SKM-1 treated with dmso at 0.1 percent for 144 hours (cell line): ENCODE measurements at regions not wholly inside any gene's neighbourhood (a gene's known extent, or its start where the extent isn't known, plus 50 kb on each side); places are given as distances from the start of the nearest gene placed in this dataset.
A peak's percentile ranks its signal among the peaks of the same experiment; 100 is the strongest.
"Not testable (repeated sequence)": the region's sequence is repeated elsewhere in the genome, so short reads cannot be mapped to it uniquely, and the experiment has no call there.

Experiments used
- DNase-seq: peaks from one replicate; lab custom pipeline; 2025; ENCODE audit not compliant: unreplicated experiment; lab: John Stamatoyannopoulos, UW

GRCh38 chr10:118944959-118945633, 84.4 kb upstream of the NANOS1 start:
- DNase-seq, result no peak

DNA sequence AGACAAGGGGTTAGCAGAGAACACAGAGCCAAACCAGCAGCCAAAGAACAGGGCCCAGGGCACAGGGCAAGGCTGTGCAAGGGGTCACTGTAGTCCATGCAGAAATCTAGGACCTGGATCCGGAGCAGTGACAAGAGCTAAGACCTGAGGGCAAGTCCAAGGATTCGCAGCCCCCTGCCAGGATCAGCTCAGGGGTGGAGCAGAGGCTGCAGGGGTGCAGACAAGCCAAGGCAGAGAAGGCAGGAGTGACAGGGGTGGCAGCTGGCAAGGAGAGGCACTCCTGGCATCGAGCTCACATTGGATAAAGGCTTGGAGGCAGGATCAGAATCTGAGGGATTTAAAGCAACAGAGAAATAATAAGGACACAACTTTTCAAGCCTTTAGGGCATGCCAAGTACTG, 80.7 kb upstream of the NANOS1 start:
- no peak for DNase-seq

DNA sequence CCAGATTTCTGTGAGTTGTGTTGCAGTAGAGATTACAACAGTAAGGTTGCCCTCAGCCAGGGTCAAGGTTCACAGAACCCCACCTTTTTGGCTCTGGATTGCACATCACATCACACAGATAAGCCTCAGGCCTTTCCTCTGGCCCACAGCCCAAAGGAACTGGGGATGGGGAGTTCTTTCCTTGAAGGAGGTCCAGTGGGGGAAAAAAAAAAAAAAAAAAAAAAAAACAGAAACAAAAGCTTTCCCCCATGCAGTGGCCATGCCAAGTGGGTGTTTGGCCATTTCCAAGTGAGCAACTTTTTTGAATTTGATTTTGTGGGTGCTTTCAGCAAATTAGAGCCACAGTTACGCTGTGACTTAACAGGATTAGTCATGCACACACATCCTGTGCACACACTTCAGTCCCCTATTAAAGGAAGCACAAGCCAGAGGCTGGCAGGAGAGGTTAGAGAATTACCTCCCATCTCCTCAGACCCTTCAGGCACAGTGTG, 79.3 kb upstream of the NANOS1 start:
- no peak for DNase-seq

GRCh38 chr10:118950997-118951637, 78.4 kb upstream of the NANOS1 start:
- DNase-seq, result no peak

GRCh38 chr10:118952493-118953295, 76.8 kb upstream of the NANOS1 start:
- DNase-seq, result no peak

DNA sequence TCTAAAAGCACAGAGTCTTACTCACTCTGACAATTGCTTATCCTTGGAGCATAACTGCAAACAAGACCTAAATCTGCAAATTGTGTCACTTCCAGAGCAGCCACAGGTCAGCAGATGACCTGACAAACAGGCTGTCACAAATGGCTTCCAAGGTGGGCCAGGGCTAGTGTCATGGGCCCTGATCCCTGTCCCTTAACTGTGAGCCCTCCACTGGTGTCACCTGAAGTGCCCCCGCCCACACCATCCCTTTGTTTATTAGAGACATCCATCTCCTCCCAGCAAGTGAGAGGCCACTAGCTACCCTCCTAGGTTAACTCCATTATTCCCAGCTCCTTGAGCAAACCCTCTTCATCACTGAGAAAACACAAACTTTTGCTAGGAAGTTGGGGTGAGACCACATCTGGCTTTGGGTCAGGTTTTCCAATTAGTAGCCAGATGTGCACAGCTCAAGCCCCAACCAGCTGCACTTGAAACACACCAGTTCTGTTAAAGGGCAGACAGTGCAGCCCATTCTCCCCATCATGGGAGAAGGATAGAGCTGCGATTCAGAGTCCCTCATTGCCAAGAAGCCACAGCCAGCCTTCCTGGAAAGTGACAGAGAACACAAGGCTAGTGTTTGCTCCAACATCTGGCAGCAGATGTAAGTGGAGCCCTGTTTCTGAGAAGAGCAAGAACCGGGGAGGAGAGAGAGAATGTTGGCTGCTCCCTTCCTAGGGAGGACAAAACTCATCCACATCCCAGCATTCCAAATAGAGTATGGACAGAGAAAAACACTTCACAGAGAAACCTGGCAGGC, 75.7 kb upstream of the NANOS1 start:
- DNase-seq, result no peak

GRCh38 chr10:118955531-118955930, 74.0 kb upstream of the NANOS1 start:
- no peak for DNase-seq

DNA sequence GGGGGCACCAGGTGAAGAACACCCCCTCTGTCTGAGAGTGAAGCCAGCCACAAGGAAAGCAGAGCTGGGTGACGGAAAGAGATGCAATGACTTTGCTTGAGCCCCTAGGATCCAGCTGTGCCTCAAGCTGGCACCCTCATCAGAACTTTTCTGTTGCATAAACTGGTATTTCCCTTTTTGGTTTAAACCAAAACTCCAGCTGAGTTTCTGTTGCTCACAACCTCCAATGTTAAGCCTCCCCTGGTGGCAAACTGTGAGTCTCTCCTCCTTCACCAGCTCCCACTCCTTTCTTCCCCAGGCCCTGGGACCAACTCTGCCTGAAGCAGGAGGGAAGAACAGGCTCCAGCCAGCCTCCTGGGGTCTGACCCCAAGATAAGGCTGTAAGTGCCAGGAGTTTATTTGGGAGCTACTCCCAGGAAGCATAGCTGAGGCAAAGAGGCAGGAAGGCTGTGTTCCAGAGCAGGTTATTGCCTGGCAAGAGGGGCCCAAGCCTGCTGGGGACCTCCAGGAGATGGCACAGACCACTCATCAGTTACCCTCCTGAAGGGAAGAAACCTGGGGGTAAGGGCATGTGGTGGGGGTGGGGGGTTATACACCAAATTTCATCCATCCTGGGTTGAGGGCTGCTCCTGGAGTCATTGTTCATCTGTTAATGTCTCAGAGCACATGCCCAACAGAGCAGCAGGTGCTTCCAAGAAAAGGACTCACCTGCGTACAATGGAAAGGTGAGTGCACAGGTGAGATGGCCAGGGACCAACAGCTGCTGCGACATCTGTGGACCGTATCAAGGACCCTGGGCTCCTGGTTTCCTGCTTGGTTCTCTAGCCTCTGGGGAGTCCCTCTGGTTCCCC, 73.3 kb upstream of the NANOS1 start:
- DNase-seq, result no peak

GRCh38 chr10:118956802-118957442, 72.6 kb upstream of the NANOS1 start:
- DNase-seq, result no peak

DNA sequence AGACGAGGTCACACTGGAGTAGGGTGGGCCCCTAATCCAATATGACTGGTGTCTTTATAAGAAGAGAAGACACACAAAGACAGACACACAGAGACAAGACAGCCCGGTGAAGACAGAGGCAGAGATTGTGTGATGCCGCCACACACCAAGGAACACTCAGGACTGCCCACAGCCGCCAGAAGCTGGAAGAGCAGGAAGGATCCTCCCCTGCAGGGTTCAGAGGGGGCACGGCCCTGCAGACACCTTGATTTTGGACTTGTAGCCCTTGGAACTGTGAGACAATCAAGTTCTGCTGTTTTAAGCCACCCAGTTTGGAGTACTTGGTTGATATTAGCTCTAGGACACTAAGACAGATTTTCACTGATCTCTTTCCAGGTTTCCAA, 72.1 kb upstream of the NANOS1 start:
- DNase-seq, result no peak

GRCh38 chr10:118957966-118958365, 71.5 kb upstream of the NANOS1 start:
- DNase-seq, result no peak

DNA sequence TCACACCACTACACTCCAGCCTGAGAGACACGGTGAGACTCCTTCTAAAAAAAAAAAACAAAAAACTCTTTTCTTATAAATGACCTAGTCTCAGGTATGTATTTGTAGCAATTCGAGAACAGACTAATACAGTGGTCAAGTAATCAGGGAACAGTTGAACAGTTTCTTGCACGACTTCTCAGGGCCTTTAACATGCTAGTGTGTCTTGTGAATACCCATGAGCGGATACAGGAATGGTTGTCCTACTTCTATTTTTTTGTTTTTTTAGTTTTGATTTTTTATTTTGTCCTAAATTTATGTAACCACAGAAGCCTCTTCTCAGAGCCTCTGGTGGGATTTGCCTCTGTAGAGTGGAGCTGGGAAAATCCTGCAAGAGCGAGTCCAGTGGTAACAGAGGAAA, 71.0 kb upstream of the NANOS1 start:
- DNase-seq, result no peak

GRCh38 chr10:118958984-118959925, 70.3 kb upstream of the NANOS1 start:
- DNase-seq, result peak; percentile 37

GRCh38 chr10:118960157-118961090, 69.1 kb upstream of the NANOS1 start:
- no peak for DNase-seq

- no peak for DNase-seq
Observed at GRCh38 chr10:118961436-118961835, 68.1 kb upstream of the NANOS1 start.

GRCh38 chr10:118962331-118962868, 67.1 kb upstream of the NANOS1 start:
- not testable (repeated sequence) for DNase-seq

- no peak for DNase-seq
Observed at GRCh38 chr10:118963341-118963740, 66.2 kb upstream of the NANOS1 start.
